ENCODE measurements at regions not wholly inside any gene's neighbourhood (a gene's known extent, or its start where the extent isn't known, plus 50 kb on each side); places are given as distances from the start of the nearest gene placed in this dataset.
A peak's percentile ranks its signal among the peaks of the same experiment; 100 is the strongest.

DNA sequence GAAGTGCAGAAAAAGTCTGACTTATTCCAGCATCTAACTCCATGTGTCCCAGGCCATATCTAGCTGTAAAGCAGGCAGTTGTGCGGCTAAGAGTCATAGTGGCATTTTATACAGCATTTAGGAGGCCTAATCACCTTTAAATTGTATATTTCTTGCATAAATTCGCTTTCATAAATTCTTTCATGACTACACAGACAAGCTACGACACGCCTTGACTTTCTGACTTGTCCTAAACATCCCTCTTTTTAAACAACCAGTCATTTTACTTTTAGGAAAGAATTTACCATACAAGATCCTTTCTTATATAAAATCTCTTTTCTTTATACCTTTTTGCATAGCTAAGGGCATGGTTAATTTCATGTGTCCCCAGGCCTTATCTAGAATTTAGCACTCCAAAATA lies 81.7 kb upstream of the THBS2 start:
- DNase-seq = no peak
- WGBS, 3 donors = 95 to 96% (median 96%) methylated on average over 4 of the region's 4 CpGs

DNA sequence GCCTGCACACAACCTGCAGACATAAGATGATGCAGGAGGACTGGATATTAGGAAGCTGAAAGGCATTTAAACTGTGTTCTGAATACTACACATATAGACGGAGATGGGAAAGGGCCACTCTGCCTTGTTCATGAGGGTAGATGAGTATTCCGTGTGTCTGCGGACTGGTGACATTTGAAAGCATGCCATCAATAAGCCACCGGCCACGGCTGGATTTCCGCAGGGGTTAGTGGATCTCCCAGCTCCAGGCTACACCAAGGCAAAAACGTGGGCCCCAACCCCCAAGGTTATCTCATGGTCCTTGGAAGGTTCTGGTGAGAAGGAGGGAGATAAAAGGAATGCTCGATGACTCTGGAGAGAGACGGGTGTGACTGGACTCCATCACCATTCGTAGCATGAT lies 78.6 kb upstream of the THBS2 start:
- no peak for TF ChIP-seq EP300 (IDR thresholded peaks at IDR 0.05)
- TF ChIP-seq POLR2A (IDR thresholded peaks at IDR 0.05) = no peak
- TF ChIP-seq, protein P1, sequence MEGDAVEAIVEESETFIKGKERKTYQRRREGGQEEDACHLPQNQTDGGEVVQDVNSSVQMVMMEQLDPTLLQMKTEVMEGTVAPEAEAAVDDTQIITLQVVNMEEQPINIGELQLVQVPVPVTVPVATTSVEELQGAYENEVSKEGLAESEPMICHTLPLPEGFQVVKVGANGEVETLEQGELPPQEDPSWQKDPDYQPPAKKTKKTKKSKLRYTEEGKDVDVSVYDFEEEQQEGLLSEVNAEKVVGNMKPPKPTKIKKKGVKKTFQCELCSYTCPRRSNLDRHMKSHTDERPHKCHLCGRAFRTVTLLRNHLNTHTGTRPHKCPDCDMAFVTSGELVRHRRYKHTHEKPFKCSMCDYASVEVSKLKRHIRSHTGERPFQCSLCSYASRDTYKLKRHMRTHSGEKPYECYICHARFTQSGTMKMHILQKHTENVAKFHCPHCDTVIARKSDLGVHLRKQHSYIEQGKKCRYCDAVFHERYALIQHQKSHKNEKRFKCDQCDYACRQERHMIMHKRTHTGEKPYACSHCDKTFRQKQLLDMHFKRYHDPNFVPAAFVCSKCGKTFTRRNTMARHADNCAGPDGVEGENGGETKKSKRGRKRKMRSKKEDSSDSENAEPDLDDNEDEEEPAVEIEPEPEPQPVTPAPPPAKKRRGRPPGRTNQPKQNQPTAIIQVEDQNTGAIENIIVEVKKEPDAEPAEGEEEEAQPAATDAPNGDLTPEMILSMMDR (IDR thresholded peaks at IDR 0.05) = no peak
- Histone ChIP-seq H3K27ac (no peak overlapping the region), H3K9me3 (no peaks in the 10 kb centered on the region), H3K4me3 (no peak overlapping the region), H3K4me1 (ENCODE audit: insufficient read depth) (no peaks in the 10 kb centered on the region), H3K36me3 (no peaks in the 10 kb centered on the region), H3K27me3 (no peaks in the 10 kb centered on the region)
- WGBS, 3 donors = 90 to 91% (median 90%) methylated on average over 10 of the region's 10 CpGs
- no peak for DNase-seq
- intact Hi-C loops (cut with DNase I) = no loop called here

More for the DNA sequence above, 81.7 kb upstream of the THBS2 start:
- Histone ChIP-seq H3K27me3 (no peaks in the 10 kb centered on the region), H3K4me3 (no peak overlapping the region), H3K27ac (no peak overlapping the region), H3K36me3 (no peaks in the 10 kb centered on the region), H3K4me1 (ENCODE audit: insufficient read depth) (no peaks in the 10 kb centered on the region), H3K9me3 (no peaks in the 10 kb centered on the region)
- TF ChIP-seq, protein P1 (IDR thresholded peaks at IDR 0.05) = no peak
- TF ChIP-seq EP300 (IDR thresholded peaks at IDR 0.05) (no peak), POLR2A (IDR thresholded peaks at IDR 0.05) (no peak)
- intact Hi-C loops (cut with DNase I) = no loop called here

DNA sequence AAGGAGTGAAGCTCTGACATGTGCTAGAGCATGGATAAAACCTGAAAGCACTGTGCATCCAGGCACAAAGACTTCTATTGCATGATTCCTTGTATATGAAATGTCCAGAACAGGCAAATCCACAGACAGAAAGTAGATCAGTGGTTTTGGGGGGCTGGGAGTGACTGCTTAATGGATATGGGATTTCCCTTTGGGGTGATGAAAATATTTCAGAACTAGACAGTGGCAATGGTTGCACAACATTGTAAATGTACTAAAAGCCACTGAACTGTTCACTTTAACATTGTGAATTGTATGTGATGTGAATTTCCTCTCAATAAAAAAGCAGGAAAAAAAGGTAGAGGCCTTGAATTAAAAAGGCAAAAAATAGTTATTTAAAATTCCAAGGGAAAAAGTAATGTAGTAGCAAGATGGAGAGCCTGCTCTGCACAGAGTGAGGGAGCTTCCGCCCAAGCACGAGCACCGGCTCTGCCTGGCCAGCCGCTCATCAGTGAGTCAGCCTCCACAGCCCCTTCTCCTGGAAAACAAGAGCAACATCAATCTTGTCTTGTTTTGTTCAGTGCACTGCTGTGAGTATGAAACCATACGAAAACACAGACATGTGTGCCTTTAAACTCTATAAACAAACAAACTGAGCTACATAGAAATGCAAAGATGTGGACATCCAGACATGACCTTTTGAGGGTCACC lies 74.6 kb upstream of the THBS2 start:
- Histone ChIP-seq H3K27ac (no peak overlapping the region), H3K4me3 (no peak overlapping the region), H3K27me3 (no peaks in the 10 kb centered on the region), H3K36me3 (no peaks in the 10 kb centered on the region), H3K4me1 (ENCODE audit: insufficient read depth) (no peaks in the 10 kb centered on the region), H3K9me3 (no peaks in the 10 kb centered on the region)
- intact Hi-C loops (cut with DNase I) = no loop called here
- TF ChIP-seq, protein P1 (IDR thresholded peaks at IDR 0.05) = no peak
- TF ChIP-seq EP300 (IDR thresholded peaks at IDR 0.05) (no peak), POLR2A (IDR thresholded peaks at IDR 0.05) (no peak)
- 17 to 57% (median 52%) methylated on average over 5 of the region's 5 CpGs for WGBS, 3 donors
- DNase-seq = peak in 2 of 5 donors; percentile 41 to 52

DNA sequence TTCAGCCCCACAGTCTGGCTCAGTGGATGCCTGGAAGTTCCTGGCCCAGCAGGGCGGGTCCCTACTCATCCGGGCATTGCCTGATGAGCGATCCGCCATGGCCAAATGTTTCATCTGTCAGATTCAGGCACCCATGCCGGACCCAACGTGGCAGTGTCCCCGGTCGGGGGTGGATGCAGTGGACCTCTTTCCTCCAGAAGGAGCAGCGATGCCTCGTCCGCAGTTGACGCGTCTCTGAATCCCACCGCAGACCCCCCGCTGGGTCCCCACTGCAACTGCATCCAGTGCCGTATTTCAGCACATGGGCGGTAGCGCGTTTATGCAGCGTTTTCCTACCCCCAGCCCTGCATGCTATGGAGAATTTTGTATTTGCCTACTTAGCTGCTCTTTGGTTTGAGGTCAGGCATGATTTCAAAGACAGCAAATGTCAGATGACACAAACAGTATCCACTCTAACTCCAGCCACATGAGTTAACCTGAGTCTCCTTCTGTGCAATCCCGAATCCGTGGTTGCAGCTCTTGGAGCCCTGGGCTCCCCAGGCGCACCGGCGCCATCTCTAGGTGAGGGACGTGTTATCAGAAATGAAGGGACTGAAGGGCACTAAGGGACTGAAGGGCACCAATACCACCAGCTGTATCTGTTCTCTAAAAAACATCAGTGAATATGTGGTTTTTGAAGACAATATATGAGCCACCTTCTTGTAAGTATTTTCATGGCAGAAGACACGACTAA lies 72.6 kb upstream of the THBS2 start:
- H3K36me3 ChIP-seq = no peaks in the 10 kb centered on the region
- H3K27ac ChIP-seq = no peak overlapping the region

More for the DNA sequence above, 72.6 kb upstream of the THBS2 start:
- no peak overlapping the region for H3K4me3 ChIP-seq
- no peak for DNase-seq
- no peaks in the 10 kb centered on the region for H3K4me1 ChIP-seq (ENCODE audit: insufficient read depth)
- no peaks in the 10 kb centered on the region for H3K9me3 ChIP-seq
- TF ChIP-seq EP300 (IDR thresholded peaks at IDR 0.05) = no peak
- no peak for TF ChIP-seq POLR2A (IDR thresholded peaks at IDR 0.05)
- TF ChIP-seq, protein P1 (IDR thresholded peaks at IDR 0.05) = no peak
- intact Hi-C loops (cut with DNase I) = no loop called here
- 86 to 90% (median 89%) methylated on average over 27 of the region's 27 CpGs for WGBS, 3 donors
- no peaks in the 10 kb centered on the region for H3K27me3 ChIP-seq
